NCI-H1417 (cell line): ENCODE measurements at regions not wholly inside any gene's neighbourhood (a gene's known extent, or its start where the extent isn't known, plus 50 kb on each side); places are given as distances from the start of the nearest gene placed in this dataset.
"Not testable (repeated sequence)": the region's sequence is repeated elsewhere in the genome, so short reads cannot be mapped to it uniquely, and the experiment has no call there.

Source experiments
- DNase-seq, 3 experiments: peaks; one replicate each; lab custom pipeline; 2025; lab: John Stamatoyannopoulos, UW

- no peak for DNase-seq
Measured at GRCh38 chr16:17002565-17002964, 468.2 kb downstream of the XYLT1 start.

DNA sequence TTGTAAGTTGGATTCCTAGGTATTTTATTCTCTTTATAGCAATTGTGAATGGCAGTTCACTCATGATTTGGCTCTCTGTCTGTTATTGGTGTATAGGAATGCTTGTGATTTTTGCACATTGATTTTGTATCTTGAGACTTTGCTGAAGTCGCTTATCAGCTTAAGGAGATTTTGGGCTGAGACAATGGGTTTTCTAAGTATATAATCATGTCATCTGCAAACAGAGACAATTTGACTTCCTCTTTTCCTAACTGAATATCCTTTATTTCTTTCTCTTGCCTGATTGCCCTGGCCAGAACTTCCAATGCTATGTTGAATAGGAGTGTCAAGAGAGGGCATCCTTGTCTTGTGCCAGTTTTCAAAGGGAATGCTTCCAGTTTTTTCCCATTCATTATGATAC lies 464.8 kb downstream of the XYLT1 start:
- DNase-seq: not testable (repeated sequence)

GRCh38 chr16:17011712-17012111 lies 459.0 kb downstream of the XYLT1 start:
- no peak for DNase-seq

DNA sequence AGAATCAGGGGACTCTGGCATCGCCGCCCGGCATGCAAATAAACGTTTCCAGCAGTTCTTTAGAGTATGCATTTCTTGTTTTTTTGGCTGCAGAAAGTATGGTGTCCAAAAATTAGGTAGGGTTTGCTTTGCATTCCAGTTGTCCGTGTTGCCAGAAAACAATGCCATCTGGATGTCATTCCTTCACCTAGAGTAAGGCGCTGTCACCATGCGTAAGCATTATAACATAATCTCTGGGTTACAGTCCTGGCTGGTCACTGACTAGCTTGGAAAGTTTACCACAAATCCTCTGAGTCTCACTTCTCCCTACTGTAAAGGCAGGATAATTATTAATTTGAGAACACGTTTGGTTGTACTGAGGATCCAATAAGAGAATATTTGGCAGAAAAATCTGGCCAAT lies 457.7 kb downstream of the XYLT1 start:
- DNase-seq: no peak

- no peak for DNase-seq
Measured at GRCh38 chr16:17014484-17015121, 456.2 kb downstream of the XYLT1 start.

- no peak for DNase-seq
Measured at GRCh38 chr16:17015702-17016101, 455.1 kb downstream of the XYLT1 start.

DNA sequence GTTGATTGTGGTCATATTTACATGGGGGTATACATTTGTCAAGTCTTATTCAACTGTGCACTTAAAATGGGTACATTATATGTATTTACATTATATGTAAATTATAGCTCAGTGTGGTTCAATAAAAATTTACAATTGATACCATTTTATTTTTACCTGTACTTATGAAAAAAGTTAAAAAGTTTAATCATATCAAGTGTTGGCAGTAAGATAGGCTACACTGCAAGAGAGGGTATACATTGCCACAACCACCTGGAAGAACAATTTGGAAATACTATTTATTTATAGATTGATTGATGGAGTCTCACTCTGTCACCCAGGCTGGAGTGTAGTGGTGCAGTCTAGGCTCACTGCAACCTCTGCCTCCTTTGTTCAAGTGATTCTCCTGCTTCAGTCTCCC lies 453.3 kb downstream of the XYLT1 start:
- no peak for DNase-seq

- no peak for DNase-seq
Measured at GRCh38 chr16:17018585-17018939, 452.2 kb downstream of the XYLT1 start.

DNA sequence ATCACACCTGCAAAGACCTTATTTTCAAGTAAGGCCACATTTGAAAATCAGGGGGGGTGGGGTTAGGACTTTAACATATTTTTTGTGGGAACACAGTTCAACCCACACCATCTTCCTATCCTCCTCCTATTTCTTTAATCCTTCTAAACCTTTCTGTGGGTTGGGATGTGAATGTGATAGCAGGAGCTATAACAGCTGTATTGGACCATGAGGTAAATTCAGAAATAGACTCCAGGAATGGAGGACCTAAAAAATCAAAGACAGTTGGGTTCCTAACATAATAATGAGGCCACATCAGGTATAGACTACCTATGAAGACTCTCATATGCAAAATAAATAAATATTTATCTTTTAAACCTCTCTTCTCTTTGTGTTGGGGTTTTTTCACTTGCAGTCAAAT lies 451.4 kb downstream of the XYLT1 start:
- DNase-seq: no peak

GRCh38 chr16:17023606-17024005 lies 447.2 kb downstream of the XYLT1 start:
- no peak for DNase-seq

GRCh38 chr16:17024514-17024913 lies 446.2 kb downstream of the XYLT1 start:
- DNase-seq: no peak

DNA sequence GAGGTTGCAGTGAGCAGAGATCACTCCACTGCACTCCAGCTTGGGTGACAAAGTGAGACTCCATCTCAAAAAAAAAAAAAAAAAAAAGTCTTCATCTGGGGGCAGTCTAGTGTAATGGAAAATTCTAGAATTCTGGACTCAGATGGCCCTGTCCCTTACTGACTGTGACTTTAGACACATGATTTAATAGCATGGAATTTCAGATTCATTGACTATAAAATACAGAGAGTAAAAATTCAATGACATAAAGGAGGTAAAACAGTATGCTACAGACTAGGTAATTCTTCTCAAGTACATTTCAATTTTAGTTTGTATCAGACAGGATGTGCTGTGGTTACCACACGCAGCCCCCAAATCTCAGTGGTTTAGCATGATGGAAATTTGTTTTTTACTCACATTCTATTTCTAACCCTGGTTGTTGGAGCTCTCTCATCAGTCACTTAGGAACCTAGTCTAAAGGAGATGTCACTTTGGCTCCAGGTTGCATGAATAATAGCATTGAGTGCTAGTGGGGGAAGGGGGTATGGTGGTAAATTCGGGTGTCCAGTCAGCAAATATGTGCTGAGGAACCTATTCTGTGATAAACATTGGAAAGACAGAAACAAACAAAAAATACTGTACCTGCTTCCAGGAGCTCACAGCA lies 444.0 kb downstream of the XYLT1 start:
- DNase-seq: no peak

GRCh38 chr16:17027488-17028129 lies 443.2 kb downstream of the XYLT1 start:
- DNase-seq: no peak

GRCh38 chr16:17029602-17030350 lies 441.0 kb downstream of the XYLT1 start:
- DNase-seq: no peak

DNA sequence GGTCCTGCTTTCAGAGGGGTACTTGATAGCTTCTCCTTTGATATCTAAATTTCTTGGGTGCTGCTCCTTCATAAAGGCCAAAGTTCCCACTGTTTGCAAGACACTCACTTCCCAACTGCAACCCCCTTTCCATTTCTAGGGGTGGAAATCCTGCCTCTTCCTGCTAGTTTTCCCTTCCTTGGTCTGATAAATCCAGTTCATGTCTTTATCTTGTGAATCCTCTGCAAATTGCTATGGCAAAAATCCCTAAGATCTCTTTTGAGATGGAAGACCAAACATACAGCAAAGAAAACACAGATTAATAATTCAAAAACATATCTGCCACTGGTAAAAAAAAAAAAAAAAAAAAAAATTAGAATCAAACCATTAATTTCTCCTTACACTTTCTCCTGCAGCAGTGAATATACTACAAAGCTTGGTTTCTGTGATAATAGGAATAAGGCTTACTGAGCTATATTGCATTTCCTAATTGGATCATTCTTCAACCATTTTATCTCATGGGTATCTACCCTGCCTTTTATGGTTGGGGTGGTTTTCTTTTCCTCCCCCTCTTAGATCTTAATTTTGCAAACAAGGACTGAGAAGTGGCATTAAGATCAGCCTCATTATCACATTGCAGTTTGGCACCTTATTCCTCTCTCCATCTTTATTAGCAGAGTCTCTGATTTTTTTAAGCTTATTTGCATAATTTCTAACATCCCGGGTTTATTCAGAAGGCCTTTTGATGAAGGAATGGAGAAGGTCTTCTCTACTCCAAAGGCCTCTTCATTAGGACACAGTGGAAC lies 439.1 kb downstream of the XYLT1 start:
- DNase-seq: no peak

DNA sequence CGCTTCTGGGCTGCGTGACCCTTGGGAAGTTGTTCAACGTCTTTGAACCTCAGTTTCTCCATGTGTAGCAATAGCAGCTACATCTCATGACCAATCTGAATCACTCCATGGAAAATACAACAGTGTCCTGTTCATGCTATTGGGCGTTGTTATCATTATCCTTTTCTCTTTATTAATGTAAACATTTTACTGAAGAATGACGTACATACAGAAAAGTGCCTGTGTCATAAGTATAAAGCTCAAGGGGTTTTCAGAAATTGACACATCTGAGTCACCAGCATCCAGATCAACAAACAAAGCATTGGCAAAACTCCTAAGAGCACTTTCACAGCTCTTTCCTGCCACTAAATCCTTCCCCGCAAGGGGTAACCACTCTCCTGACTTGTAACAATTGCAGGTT lies 438.4 kb downstream of the XYLT1 start:
- DNase-seq: no peak

- no peak for DNase-seq
Measured at GRCh38 chr16:17034477-17035252, 436.1 kb downstream of the XYLT1 start.

DNA sequence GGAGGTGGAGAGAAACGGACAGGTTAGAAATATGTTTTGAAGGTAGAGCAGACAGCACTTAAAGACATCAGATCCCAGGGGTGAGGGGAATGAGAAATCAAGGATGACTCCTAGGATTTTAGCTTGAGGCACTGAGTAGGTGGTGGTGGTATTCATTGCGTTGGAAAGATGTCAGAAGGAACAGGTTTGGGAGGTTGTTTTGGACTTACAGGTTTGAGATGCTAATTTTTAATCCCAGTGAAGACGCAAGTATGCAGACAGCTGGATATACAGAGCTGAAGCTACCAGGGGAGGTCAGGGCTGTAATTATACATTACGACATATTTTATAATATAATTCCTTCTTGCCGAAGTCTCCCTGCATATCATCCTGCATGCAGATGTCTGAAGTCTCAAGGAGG lies 433.3 kb downstream of the XYLT1 start:
- no peak for DNase-seq

DNA sequence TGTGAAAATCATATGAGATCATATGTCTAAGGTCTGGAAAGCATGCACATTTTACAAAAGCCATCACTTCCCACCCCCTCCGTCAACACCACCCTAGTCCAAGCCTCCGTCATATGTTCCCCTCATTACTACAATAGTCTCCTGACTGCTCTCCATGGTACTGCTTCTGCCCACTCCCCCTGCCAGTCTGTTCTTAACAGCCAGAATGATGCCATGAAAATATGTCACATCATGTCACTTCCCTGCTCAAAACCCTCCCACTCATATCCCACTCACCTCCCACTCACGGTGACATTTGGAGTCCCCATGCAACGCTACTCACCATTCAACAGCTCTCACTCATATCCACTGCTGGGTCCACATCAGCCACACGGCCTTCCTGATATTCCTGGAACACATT lies 432.3 kb downstream of the XYLT1 start:
- DNase-seq: no peak

GRCh38 chr16:17049109-17049508 lies 421.7 kb downstream of the XYLT1 start:
- not testable (repeated sequence) for DNase-seq

GRCh38 chr16:17050468-17050867 lies 420.3 kb downstream of the XYLT1 start:
- no peak for DNase-seq
